NCI-H524 (cell line): ENCODE measurements at regions not wholly inside any gene's neighbourhood (a gene's known extent, or its start where the extent isn't known, plus 50 kb on each side); places are given as distances from the start of the nearest gene placed in this dataset.

Experiments
- DNase-seq, 2 experiments: peaks; one replicate each; lab custom pipeline; 2025; lab: John Stamatoyannopoulos, UW

DNA sequence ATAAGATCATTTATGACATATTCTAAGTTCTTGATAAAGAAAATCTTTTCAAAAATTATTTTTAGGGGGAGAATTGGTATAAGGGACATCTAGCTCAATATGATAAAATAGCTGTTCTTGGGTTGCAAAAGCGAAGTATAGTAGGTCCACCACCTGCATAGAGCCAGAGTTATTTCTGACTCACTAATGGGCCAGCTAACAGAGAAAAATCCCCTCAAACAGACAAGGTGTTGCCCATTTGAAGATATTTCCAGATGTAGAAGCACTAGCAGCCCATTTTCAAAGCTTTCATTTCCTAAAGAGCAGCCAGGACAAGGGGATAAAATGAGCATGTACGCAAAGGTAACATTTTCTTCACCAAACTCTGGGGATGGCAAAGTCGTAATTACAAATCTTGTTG is 165.7 kb upstream of the FN1 start:
- no peak for DNase-seq

DNA sequence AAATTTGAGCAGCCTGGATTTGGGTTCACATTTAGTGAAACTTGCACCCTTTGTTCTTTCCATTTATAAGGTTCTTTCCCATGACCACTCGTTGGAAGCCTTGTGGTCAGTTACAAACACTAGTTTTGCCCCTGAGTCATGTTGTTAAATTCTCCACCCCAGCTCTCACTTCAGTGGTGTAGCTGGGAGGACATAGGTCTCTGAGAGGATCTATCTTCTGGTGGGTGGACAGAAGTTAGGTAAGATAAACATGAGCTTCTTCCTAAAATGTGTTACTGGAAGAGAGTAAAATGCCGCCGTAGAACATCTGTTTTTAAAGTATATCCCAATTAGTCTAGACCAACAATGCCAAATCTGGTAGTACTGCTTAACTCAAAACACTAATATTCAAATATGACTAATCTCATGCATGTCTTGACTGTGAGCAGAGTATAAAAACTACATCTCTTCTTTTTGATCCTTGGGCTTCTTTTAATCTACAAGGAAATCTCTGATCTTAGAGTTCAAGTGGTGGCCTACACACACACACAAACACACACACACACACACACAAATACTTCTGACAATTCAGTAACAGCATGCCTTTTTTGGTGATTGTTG is 162.6 kb upstream of the FN1 start:
- no peak for DNase-seq

DNA sequence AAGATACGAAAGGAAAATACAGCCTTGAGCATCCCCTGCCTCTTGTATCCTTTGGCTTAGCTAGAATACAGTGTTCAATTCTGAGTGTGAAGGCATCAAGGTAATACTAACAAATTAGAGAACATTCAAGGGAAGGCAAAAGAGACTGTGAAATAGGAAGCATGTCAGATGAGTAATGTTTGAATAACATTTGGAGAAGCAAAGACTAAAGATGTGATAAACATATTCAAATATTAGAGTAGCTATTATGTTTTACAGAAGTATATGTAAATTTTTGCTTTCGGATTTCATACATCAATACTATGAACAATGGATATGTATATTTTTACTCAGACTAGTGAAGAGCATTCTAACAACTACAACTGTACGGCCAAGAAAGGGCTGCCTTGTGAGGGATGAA is 161.7 kb upstream of the FN1 start:
- DNase-seq, result no peak

DNA sequence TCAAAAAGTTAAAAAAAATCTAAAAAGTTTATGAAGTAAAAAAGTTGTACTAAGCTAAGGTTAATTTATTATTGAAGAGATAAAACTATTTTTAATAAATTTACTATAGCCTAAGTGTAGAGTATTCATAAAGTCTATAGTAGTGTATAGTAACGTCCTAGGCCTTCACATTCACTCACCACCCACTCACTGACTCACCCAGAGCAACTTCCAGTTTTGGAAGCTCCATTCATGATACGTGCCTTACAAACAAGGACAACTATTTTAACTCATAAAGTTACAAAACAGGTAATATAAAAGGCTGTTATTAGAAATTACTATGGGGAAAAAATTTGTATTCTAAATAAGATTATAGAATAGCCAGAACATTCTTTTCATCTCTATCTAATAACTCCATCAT is 158.9 kb upstream of the FN1 start:
- no peak for DNase-seq

DNA sequence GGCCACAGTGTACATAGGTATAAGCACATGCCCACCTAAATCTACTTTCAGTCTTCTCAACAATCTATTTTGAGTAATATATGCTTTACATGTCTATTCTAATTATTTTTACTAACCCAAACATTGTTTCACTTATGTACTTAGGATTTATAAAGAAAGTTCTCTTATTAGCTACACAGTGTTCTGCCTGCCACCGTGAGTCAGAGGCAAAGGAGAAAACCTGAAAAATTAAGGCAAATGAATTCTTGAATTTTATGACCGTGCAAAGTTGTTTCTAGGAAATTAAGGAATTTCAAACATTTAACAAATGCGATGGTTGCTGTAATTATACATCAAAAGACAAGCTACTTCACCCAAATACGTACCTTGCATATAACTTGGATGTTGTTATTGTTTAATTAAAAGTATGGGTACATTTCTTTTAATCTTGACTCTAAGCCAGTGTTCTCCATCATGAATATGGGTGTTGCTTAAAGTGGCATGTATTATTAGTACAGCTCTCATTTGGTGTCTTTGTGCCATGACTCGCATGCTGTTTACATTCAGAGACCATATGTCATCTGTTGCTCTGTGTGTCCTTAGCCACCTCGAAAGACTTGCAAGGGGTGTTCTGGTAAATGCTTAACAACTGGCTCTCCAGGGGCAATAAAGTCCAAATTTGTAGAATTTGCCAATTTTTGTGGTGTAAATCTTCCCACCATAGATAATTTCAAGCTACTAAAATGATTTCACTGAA is 154.3 kb upstream of the FN1 start:
- peak; percentile 5 to 63 for DNase-seq

DNA sequence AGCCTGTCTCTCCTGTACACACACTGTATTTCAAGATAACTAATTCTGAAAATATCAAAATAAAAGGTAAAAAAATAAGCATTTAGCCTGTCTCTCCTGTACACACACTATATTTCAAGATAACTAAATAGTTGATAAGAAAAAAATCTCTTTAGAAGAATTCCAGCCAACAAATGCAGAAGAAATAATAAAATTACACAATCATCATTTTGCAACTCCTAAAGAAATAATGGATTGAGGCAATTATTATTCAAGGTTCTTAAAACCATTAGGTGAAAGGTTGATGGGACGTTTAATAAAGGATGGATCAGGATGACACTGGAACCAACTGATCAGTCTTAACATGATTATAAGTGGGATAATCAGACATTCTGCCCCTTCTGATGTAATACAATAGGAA is 148.0 kb upstream of the FN1 start:
- DNase-seq, result no peak

DNA sequence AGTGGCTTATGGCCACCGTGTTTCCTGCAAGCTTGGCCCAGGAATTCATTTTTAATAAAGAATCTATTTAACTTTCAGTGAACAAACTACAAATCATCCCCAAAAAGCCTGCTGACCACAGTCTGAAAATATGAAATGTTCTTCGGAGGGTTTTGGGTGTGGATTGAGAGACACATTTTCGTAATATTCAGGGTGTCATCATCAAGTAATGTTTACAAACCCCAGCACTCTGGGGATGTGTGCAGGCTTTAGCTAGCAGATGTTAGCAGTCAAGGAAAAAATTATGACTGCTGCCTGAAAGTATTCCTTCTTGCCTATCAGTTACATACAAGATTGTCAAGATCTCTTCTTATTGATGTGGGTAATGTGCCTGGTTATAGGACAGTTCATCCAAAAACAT is 143.9 kb upstream of the FN1 start:
- no peak for DNase-seq

DNA sequence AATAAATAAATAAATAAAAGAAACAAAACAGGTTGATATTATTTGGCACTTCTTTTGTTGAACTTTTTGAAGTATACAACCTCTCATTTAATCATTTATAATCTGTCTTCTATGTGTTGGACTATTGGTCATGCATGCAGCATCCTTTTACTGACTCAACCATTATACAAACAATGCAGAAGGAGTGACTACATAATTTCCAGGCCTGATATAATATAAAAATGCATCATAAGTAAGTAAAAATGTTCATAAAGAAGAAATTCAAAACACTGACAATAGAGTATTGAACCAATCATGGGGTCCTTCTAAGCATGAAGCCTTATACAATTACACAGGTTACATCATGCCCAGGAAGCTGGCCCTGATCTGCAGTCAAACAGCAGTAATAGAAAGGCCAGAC is 141.5 kb upstream of the FN1 start:
- no peak for DNase-seq

DNA sequence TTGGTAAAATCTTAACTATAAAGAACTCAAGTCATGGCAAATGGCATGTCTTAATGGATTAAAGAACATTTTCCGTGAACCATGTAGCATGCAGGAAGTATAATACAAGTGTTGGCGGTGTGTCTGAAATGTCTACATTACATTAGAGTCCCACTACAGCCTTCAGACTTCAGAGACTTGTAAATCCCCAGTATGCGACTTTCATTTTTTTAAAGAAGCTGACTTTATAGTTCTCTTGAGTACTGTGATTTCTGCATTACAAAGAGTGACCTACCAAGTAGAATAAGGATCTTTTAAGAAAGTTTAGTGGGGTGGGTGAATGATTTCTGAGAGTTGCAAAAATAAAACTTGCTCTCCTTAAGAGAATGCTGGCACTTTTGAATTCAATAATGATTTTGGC is 140.7 kb upstream of the FN1 start:
- DNase-seq, result no peak

DNA sequence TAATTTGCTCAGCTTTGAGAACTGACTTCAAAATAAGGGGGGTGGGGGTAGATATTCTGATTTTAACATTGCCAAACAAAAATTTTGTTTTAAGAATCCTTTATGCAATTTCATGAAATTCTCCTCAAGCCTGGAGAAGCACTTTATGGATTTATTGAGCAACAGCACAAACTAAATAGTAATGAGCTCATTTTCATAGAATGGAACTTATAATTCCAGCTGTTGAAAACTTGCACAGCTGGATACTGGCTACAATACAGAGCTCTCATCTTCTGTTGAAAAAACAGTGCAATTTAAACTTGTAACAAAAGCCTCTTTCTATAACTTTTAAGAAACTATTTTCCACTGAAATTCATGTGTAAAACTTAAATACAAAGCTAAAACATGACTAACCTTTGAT is 137.6 kb upstream of the FN1 start:
- DNase-seq, result no peak

DNA sequence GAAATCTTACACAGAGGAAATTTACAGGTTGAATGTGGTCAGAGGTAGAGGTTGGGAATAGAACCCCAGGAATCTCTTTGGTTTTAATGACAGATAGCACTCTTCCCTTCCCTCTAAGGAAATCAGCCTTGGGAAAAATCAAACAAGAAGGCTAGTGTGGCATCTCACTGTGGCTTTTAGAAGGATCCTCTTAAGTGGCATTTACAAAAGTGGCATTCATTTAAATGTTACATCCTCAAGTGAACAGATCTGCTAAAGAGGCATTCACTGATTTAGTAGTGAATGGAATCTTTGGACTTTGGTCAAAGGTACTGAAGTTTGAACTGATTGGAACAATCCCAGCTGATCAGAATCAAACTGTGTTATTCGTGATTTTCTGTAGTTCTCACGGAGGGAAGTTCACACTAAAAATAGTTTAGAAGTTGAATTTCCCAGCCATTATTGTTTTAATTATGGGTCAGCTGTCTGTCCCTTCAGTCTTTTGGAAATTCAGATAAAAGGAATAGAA is 136.5 kb upstream of the FN1 start:
- DNase-seq, result no peak

DNA sequence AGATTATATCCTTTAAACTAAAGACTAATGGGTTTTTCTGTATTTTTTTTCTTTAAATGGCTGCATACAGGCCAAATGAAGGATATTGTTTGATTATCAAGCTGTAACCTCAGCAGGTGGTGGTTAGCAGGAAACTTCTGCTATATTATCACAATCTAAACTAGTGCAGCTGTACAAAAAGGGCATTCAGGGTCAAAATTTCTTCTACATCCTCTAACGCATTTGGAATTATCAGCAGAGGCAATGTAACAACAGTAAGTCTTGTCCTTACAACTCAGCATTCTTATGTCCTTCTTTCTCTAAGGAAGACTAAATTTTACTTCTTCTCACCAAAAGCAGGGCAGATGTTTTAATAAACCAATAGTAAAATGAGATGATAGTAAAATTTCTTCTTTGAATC is 135.8 kb upstream of the FN1 start:
- no peak for DNase-seq

DNA sequence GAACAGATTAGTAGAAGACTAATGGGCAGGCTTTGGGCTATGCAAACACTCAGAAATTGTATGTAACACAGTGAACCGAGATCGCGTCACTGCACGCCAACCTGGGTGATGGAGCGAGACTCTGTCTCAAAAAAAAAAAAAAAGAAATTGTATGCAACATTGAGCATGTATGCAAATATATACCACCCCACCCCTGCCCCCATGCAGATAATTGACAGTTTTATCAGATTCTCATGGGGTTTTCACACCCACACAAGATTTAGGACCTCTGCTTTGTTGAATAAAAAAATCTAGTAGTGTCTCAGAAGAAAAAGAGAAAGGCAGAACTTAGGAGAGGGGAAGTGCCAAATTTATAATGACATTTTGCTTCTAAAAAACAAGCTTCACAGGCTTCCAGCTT is 131.6 kb upstream of the FN1 start:
- no peak for DNase-seq

DNA sequence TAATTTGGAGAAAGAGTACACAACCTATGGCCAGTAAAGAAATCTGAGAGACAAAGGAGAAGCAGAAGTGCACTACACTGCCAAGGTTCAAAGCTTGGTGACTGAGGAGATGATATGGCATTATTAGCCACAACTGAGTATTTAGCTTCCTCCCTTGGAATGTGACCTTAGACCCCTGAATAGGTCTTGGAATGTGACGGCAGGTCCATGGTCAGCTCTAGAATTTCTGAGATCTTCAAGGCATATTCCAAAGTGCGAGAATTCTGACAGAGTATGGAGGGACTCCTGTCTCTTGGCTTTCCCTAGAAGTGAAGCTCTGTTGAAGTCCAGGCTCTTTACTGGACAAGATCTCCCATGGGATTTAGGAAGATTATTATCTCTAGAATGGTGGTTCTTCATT is 130.0 kb upstream of the FN1 start:
- DNase-seq, result no peak

DNA sequence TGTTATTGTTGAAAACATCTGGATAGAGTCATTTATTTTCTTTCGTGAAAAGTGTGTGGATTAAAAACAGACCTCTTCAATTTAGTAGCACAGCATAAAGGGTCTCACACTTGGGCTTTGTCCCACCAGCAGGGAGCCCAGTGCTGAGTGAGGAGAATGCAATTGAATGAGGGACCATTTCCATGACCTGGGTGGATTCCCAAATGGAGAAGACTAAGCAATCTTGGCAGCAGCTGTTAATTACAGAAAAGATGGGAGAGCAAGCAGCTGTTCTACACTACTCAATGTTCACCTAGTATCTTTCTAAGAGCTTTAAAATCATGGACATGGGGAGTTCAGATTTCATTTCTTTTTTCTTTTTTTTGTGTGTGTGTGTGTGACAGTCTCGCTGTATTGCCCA is 121.8 kb upstream of the FN1 start:
- peak in 1 of 2 experiments; percentile 32 for DNase-seq

DNA sequence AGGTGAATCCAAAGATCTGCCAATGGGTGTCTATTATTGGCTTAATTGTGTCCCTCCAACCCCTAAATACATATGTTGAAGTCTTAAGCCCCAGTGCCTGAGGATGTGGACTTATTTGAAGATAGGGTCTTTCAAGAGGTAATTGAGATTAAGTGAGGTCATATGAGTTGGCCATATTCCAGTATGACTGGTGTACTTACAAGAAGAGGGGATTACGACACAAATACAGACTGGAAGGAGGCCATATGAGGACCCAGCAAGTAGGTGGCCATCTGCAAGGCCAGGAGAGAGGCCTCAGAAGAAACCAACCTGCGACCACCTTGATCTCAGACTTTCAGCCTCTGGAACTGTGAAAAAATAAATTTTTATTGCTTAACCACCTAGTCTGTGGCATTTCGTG is 121.1 kb upstream of the FN1 start:
- peak; percentile 28 to 69 for DNase-seq

DNA sequence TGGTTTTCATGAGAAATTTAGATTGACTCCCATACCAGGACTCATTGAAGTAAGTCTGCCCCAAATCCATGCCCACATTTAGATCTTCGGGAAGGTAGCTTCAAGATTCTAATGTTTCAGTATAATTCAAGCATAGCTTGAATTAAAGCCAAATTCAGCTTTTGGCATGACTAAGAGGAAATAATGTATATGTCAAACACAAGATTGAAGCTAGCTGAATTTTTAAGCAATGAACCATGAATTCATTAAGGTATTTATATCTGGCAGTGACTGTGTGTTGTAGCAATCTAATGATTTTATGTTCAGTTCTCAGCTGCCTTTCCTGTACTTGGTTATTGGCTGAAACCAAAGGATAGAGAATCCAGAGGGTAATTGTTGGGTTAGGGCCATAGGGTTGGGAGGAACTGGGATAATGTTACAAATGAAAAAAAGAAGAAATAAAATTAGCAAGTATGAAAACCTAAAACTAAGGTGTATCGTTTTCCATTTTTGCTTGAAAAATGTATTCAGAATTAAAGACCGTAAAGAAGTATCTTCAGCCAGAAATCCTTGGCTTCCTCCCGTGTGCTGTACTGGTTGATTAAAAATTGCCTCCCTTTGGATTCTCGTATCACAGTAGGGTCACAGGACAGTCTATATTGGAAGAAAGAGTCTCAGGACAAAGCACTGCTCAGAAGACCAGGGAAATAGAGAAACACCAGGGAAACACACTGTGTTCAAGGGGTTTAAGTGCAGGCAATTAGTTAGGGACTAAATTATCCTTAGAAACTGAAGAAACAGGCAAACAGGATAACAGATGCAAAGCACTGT is 119.0 kb upstream of the FN1 start:
- no peak for DNase-seq

DNA sequence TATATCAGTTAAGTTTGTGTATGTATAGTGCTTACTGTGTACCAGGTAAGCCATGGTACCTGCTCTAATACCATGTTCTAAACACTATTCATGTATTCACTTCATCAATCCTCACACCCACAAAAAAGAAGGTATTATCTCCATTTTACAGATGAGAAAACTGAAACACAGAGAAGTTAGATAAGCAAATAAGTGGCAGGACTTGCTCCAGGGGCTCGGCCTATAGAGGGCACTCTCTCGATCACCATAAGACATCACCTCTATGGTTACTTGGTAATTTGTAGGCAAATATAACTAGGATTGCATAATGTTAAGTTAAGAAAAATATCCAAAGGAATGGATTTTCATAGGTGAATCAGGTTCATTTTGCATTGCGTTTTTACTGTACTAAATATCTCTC is 118.1 kb upstream of the FN1 start:
- DNase-seq, result no peak

DNA sequence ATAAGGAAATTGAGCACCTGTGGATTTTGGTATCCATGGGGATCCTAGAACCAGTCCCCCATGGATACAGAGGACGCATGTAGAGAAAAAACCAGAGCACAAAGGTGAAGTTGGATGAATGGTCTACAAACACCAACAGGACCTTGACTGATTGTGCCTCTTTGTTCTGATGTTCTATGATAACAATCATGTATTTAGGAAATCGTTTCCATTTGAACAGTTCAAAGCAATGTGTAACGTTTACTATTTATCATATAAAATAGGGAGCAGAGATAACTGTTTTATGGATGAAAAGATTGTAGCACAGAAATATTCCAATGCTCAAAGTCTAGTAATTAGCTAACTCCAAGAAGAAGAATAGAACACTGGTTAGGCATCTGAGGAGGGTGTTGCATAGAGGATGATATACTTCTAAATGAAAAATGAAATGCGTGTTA is 116.3 kb upstream of the FN1 start:
- no peak for DNase-seq

DNA sequence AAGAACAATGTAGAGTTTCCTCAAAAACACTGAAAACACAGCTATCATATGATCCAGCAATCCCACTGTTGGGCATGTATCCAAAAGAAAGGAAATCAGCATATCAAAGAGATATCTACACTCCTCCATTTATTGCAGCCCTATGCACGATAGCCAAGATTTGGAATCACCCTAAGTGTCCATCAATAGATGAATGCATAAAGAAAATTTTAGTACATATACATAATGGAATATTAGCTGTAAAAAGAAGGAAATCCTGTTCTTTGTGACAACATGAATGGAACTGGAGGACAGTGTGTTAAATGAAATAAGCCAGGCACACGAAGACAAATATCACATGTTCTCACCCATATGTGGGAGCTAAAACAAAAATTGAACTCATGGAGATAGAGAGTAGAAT is 114.5 kb upstream of the FN1 start:
- no peak for DNase-seq

DNA sequence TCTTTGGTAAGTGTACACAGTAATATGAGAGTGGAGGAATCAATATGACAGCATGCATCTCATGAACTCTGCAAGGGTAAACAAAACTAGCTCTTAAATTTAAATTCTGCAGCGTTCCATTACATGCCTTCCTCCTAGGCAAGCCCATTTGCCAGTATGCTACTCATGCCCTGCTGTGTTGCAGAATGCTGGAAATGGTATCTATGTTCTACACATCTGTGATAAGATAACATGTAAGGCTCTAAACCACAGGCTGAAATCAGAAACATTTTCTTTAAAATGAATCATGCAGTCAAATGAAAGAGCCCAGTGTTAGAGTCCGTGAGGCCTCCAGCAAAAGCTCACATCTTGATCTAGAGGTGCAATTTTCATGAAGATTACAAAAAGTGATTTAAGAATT is 112.8 kb upstream of the FN1 start:
- DNase-seq, result no peak

DNA sequence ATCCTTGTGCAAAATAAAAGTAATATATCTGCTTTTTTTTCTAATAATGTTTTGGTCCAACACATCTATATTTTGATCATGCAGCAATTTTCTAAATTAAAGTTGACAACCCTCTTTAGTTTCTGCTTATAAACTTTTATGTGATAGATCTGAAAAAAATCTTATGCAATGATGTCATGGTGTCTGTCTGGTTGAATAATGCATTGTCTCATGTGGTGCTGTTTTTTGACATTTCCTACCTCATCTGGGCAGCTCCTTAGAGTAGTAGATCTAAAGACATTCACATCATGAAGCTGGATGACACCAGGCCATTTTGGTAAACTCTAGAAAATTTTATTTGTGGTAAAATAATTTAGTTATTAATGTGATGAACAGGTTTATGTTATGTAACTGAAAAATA is 106.8 kb upstream of the FN1 start:
- no peak for DNase-seq

DNA sequence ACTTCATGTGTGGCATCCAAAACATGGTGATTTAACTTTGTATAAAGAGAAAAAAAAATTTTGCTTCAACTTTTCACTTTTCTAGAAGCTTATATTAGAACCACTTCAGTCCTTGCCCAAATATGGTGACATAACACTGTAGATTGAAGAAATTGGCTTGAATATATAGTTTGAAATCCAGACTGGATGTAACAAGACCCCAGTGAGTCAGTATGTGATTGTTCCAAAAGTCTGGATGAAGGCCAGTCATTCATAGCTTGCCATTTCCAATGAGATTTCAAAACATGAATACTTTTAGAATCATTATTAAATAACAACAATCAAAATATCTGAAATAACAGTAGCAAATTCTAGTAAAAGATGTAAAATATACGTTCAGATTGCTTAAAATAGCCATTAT is 104.8 kb upstream of the FN1 start:
- DNase-seq, result no peak
